SU-DHL-6 (cell line): ENCODE measurements at regions not wholly inside any gene's neighbourhood (a gene's known extent, or its start where the extent isn't known, plus 50 kb on each side); places are given as distances from the start of the nearest gene placed in this dataset.

Source experiments
- H2AFZ ChIP-seq: fragments of 200-600 bp; sonication (generic); 2 replicates; pipeline ENCODE4 v1.6.1; 2014; ENCODE audit warnings: low read depth, mild to moderate bottlenecking, moderate library complexity, mixed read lengths, antibody characterized with exemption, low read length; ENCODE audit not compliant: severe bottlenecking
- H3F3A ChIP-seq: fragments of 200-600 bp; shearing (Covaris generic); 2 replicates; pipeline ENCODE4 v1.6.0; 2016; ENCODE audit warnings: antibody characterized with exemption, mild to moderate bottlenecking; ENCODE audit not compliant: insufficient read depth
- H3K27ac ChIP-seq: fragments of 200-600 bp; sonication (generic); 2 replicates; pipeline ENCODE4 v1.5.1; 2016; ENCODE audit warnings: low read depth, mild to moderate bottlenecking, low read length, moderate library complexity, mixed read lengths
- H3K27me3 ChIP-seq: fragments of 200-600 bp; sonication (generic), shearing (Covaris generic); 2 replicates; pipeline ENCODE4 v1.6.0; 2014; ENCODE audit warnings: mild to moderate bottlenecking, low read length
- H3K36me3 ChIP-seq: fragments of 200-600 bp; sonication (generic); 2 replicates; pipeline ENCODE4 v1.6.1; 2014; ENCODE audit warnings: mild to moderate bottlenecking, low read length, mixed read lengths
- H3K4me2 ChIP-seq: fragments of 300-600, 200-600 bp; shearing (Covaris generic), sonication (generic); 2 replicates; pipeline ENCODE4 v1.6.0; 2014; ENCODE audit warnings: low read length, low read depth, mild to moderate bottlenecking; ENCODE audit not compliant: poor library complexity, severe bottlenecking
- H3K4me3 ChIP-seq: fragments of 200-600 bp; sonication (generic); 2 replicates; pipeline ENCODE4 v1.5.1; 2014; ENCODE audit warnings: antibody characterized with exemption, low read length, mild to moderate bottlenecking, mixed read lengths; ENCODE audit not compliant: insufficient read depth, poor library complexity, severe bottlenecking
- H3K79me2 ChIP-seq: fragments of 200-600 bp; sonication (generic); 2 replicates; pipeline ENCODE4 v1.6.1; 2014; ENCODE audit warnings: mild to moderate bottlenecking, low read length, moderate library complexity; ENCODE audit not compliant: insufficient read depth
- H3K9ac ChIP-seq: fragments of 200-600 bp; sonication (generic); 2 replicates; pipeline ENCODE4 v1.7.0; 2014; ENCODE audit warnings: mild to moderate bottlenecking, low read length
- H3K9me2 ChIP-seq: fragments of 200-600 bp; sonication (generic); replicated peaks from 2 replicates; pipeline ENCODE4 v1.6.1; 2014; ENCODE audit warnings: low read length; ENCODE audit not compliant: insufficient read depth
- H3K9me3 ChIP-seq: fragments of 200-600 bp; sonication (generic); 2 replicates; pipeline ENCODE4 v1.6.1; 2014; ENCODE audit warnings: low read length, mixed read lengths; ENCODE audit not compliant: insufficient read depth
- H4K20me1 ChIP-seq: fragments of 200-600 bp; sonication (generic); 2 replicates; pipeline ENCODE4 v1.6.1; 2014; ENCODE audit warnings: low read depth, mild to moderate bottlenecking, antibody characterized with exemption, low read length, moderate library complexity, mixed read lengths
- CTCF ChIP-seq: fragments of 200-600 bp; sonication (generic); IDR thresholded peaks from one replicate; pipeline ENCODE4 v1.5.1; 2017; ENCODE audit warnings: antibody characterized with exemption, mild to moderate bottlenecking, low read length, moderate library complexity; ENCODE audit not compliant: insufficient read depth, poor library complexity, severe bottlenecking
- EZH2phosphoT487 ChIP-seq: fragments of 200-600 bp; sonication (generic), shearing (Covaris generic); conservative IDR thresholded peaks from 2 replicates; pipeline ENCODE4 v1.6.1; 2018; ENCODE audit warnings: mild to moderate bottlenecking, antibody characterized with exemption, low read length, moderate library complexity, mixed read lengths

DNA sequence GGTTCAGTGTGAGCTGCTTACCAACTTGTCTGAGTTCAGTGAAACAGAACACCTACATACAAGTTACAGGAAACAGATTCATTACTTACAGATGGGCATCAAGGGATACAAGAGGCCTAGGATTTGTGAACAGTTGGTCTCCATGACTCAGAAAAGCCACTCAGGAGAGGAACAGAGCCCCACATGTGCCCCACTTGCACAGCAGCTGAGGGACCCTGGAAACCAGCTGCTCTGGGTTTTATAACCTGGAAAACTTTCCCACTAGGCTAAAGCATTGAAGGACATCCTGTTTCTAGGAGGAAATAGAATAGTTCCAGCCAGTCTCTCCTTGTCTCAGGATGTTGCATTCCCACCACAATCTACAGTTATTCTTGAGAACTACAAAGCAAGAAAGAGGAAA, 530.0 kb downstream of the ZNF804A start:
- H3K4me2 ChIP-seq, result no peak overlapping the region
- no peaks in the 10 kb centered on the region for H3K9me2 ChIP-seq
- no peaks in the 10 kb centered on the region for H3K79me2 ChIP-seq
- no peak overlapping the region for H3K9ac ChIP-seq
- no peaks in the 10 kb centered on the region for H3K9me3 ChIP-seq
- H3K4me3 ChIP-seq, result no peak overlapping the region
- H3K27me3 ChIP-seq, result no peaks in the 10 kb centered on the region
- no peaks in the 10 kb centered on the region for H3K36me3 ChIP-seq
- peaks cover 8% of the 10 kb centered on the region; the same call in 1 of the 2 replicates for H3F3A ChIP-seq
- no peak overlapping the region for H3K27ac ChIP-seq
- no peak overlapping the region for H2AFZ ChIP-seq
- no peak for TF ChIP-seq CTCF
- no peaks in the 10 kb centered on the region for H4K20me1 ChIP-seq

DNA sequence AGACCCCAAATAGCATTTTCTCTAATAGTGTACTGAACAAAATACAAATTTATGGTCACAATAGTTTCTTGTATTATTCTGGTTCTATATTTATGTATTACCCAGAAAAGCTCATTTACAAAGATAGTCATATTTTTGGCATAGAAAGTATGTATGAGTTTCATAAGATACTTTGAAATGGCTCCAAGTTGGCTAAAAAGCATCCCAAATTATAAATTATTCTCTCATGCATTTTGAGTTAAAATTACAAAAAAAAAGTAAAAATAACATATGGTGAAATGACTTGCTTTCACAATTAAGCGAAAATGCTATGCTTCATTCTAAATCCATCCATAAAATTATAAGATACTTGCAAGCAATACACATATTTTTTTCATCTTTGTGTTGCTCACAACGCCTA, 530.7 kb downstream of the ZNF804A start:
- TF ChIP-seq EZH2phosphoT487 (no peak), CTCF (no peak)
- no peaks in the 10 kb centered on the region for H3K27me3 ChIP-seq
- H3K4me2 ChIP-seq, result no peak overlapping the region
- H3K4me3 ChIP-seq, result no peak overlapping the region
- H3K9me2 ChIP-seq, result no peaks in the 10 kb centered on the region
- no peak overlapping the region for H3K9ac ChIP-seq
- no peaks in the 10 kb centered on the region for H4K20me1 ChIP-seq
- H3K36me3 ChIP-seq, result no peaks in the 10 kb centered on the region
- H3K79me2 ChIP-seq, result no peaks in the 10 kb centered on the region
- H2AFZ ChIP-seq, result no peak overlapping the region
- no peak overlapping the region for H3K27ac ChIP-seq
- H3K9me3 ChIP-seq, result no peaks in the 10 kb centered on the region
- H3F3A ChIP-seq, result peaks cover 8% of the 10 kb centered on the region; the same call in 1 of the 2 replicates

- H3K9me3 ChIP-seq, result no peaks in the 10 kb centered on the region
- no peak for TF ChIP-seq EZH2phosphoT487
- TF ChIP-seq CTCF, result no peak
- H3K9me2 ChIP-seq, result no peaks in the 10 kb centered on the region
- H2AFZ ChIP-seq, result no peak overlapping the region
- peaks cover 8% of the 10 kb centered on the region; the same call in 1 of the 2 replicates for H3F3A ChIP-seq
- no peaks in the 10 kb centered on the region for H3K27me3 ChIP-seq
- H3K36me3 ChIP-seq, result no peaks in the 10 kb centered on the region
- H4K20me1 ChIP-seq, result no peaks in the 10 kb centered on the region
- H3K4me3 ChIP-seq, result no peak overlapping the region
- H3K9ac ChIP-seq, result no peak overlapping the region
- H3K4me2 ChIP-seq, result no peak overlapping the region
- H3K79me2 ChIP-seq, result no peaks in the 10 kb centered on the region
- no peak overlapping the region for H3K27ac ChIP-seq
Measured at GRCh38 chr2:185130685-185131084, 532.4 kb downstream of the ZNF804A start.

GRCh38 chr2:185132501-185133041, 534.2 kb downstream of the ZNF804A start:
- Histone ChIP-seq H3K79me2 (no peaks in the 10 kb centered on the region), H3K36me3 (no peaks in the 10 kb centered on the region), H3K4me3 (no peak overlapping the region), H3K9me2 (no peaks in the 10 kb centered on the region), H3K9ac (no peak overlapping the region), H3K27ac (no peak overlapping the region), H3K4me2 (no peak overlapping the region), H3F3A (peaks cover 8% of the 10 kb centered on the region; the same call in 1 of the 2 replicates), H3K9me3 (no peaks in the 10 kb centered on the region), H2AFZ (no peak overlapping the region), H4K20me1 (no peaks in the 10 kb centered on the region), H3K27me3 (no peaks in the 10 kb centered on the region)
- TF ChIP-seq EZH2phosphoT487 (no peak), CTCF (no peak)
